HEK293 (cell line): ENCODE measurements at regions not wholly inside any gene's neighbourhood (a gene's known extent, or its start where the extent isn't known, plus 50 kb on each side); places are given as distances from the start of the nearest gene placed in this dataset.

ENCODE experiments used
- ZNF302 ChIP-seq: fragments of 450-650 bp; formaldehyde crosslinking; IDR thresholded peaks from 2 replicates; pipeline ENCODE4 v1.5.1; 2016; ENCODE audit warnings: missing biosample characterization, missing genetic modification characterization, low read depth
- ZNF785 ChIP-seq: fragments of 450-650 bp; formaldehyde crosslinking; IDR thresholded peaks from 2 replicates; pipeline ENCODE4 v1.5.1; 2016; ENCODE audit warnings: missing biosample characterization, missing genetic modification characterization

DNA sequence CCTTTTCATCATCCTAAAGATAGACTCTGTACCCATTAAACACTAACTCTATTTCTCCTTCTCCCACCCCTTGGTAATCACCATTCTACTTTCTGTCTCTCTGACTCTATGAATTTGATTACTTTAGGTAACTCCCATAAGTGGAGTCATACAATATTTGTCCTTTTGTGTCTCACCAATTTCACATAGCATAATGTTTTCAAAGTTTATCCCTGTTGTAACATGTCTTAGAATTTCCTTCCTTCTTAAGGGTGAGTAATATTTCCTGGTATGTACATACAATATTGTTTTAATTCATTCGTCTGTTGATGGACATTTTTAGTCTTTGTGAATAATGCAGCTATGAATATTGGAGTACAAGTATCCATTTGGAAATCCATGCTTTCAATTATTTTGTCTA is 50.9 kb upstream of the CDCA7L start (continued):
- TF ChIP-seq ZNF302: no peak
- no peak for TF ChIP-seq ZNF785 (tag by site-specific recombination)
